ENCODE measurements at regions not wholly inside any gene's neighbourhood (a gene's known extent, or its start where the extent isn't known, plus 50 kb on each side); places are given as distances from the start of the nearest gene placed in this dataset.

GRCh38 chr13:104143760-104144416, 1077.7 kb upstream of the SLC10A2 start:
- no peak for DNase-seq (ENCODE audit: low read depth, low spot score)
- no peak overlapping the region for H3K4me3 ChIP-seq
- H3K9ac ChIP-seq (ENCODE audit: insufficient read length), result no peak overlapping the region
- no peaks in the 10 kb centered on the region for H3K9me3 ChIP-seq (ENCODE audit: low read depth, low read length)
- H3K36me3 ChIP-seq (ENCODE audit: insufficient read depth, low read length), result no peaks in the 10 kb centered on the region
- TF ChIP-seq EZH2 (IDR thresholded peaks at IDR 0.05) (no peak), FOXP2 (optimal IDR thresholded peaks at IDR 0.05; ENCODE audit: control extremely low read depth, extremely low read length, insufficient read depth) (no peak), POLR2AphosphoS5 (IDR thresholded peaks at IDR 0.05; ENCODE audit: borderline replicate concordance, low read depth, low read length) (no peak)
- H3K27ac ChIP-seq, result no peak overlapping the region

GRCh38 chr13:104140552-104140951, 1074.3 kb upstream of the SLC10A2 start:
- Histone ChIP-seq H3K27ac (no peak overlapping the region), H3K9me3 (ENCODE audit: low read depth, low read length) (no peaks in the 10 kb centered on the region), H3K4me3 (no peak overlapping the region), H3K36me3 (ENCODE audit: insufficient read depth, low read length) (no peaks in the 10 kb centered on the region), H3K9ac (ENCODE audit: insufficient read length) (no peak overlapping the region)
- no peak for DNase-seq (ENCODE audit: low read depth, low spot score)
- TF ChIP-seq POLR2AphosphoS5 (IDR thresholded peaks at IDR 0.05; ENCODE audit: borderline replicate concordance, low read depth, low read length), result no peak
- no peak for TF ChIP-seq FOXP2 (optimal IDR thresholded peaks at IDR 0.05; ENCODE audit: control extremely low read depth, extremely low read length, insufficient read depth)
- TF ChIP-seq EZH2 (IDR thresholded peaks at IDR 0.05), result no peak

- Histone ChIP-seq H3K27ac (no peak overlapping the region), H3K9ac (ENCODE audit: insufficient read length) (no peak overlapping the region), H3K9me3 (ENCODE audit: low read depth, low read length) (no peaks in the 10 kb centered on the region), H3K4me3 (no peak overlapping the region), H3K36me3 (ENCODE audit: insufficient read depth, low read length) (no peaks in the 10 kb centered on the region)
- no peak for DNase-seq (ENCODE audit: low read depth, low spot score)
- TF ChIP-seq EZH2 (IDR thresholded peaks at IDR 0.05), result no peak
- no peak for TF ChIP-seq POLR2AphosphoS5 (IDR thresholded peaks at IDR 0.05; ENCODE audit: borderline replicate concordance, low read depth, low read length)
- no peak for TF ChIP-seq FOXP2 (optimal IDR thresholded peaks at IDR 0.05; ENCODE audit: control extremely low read depth, extremely low read length, insufficient read depth)
These were observed 1071.2 kb upstream of the SLC10A2 start for GRCh38 chr13:104137416-104137815.

GRCh38 chr13:104132849-104133248, 1066.6 kb upstream of the SLC10A2 start:
- no peak overlapping the region for H3K4me3 ChIP-seq
- no peak for DNase-seq (ENCODE audit: low read depth, low spot score)
- no peak overlapping the region for H3K9ac ChIP-seq (ENCODE audit: insufficient read length)
- no peak overlapping the region for H3K27ac ChIP-seq
- H3K36me3 ChIP-seq (ENCODE audit: insufficient read depth, low read length), result no peaks in the 10 kb centered on the region
- TF ChIP-seq POLR2AphosphoS5 (IDR thresholded peaks at IDR 0.05; ENCODE audit: borderline replicate concordance, low read depth, low read length) (no peak), EZH2 (IDR thresholded peaks at IDR 0.05) (no peak)
- no peaks in the 10 kb centered on the region for H3K9me3 ChIP-seq (ENCODE audit: low read depth, low read length)

- no peak for TF ChIP-seq EZH2 (IDR thresholded peaks at IDR 0.05)
- H3K36me3 ChIP-seq (ENCODE audit: insufficient read depth, low read length), result no peaks in the 10 kb centered on the region
- no peak for DNase-seq (ENCODE audit: low read depth, low spot score)
- no peaks in the 10 kb centered on the region for H3K9me3 ChIP-seq (ENCODE audit: low read depth, low read length)
- H3K27ac ChIP-seq, result no peak overlapping the region
- H3K4me3 ChIP-seq, result no peak overlapping the region
- no peak overlapping the region for H3K9ac ChIP-seq (ENCODE audit: insufficient read length)
These were observed 1047.9 kb upstream of the SLC10A2 start for GRCh38 chr13:104114101-104114500.

- no peaks in the 10 kb centered on the region for H3K36me3 ChIP-seq (ENCODE audit: insufficient read depth, low read length)
- no peak overlapping the region for H3K4me3 ChIP-seq
- H3K9ac ChIP-seq (ENCODE audit: insufficient read length), result no peak overlapping the region
- no peak for DNase-seq (ENCODE audit: low read depth, low spot score)
- TF ChIP-seq POLR2AphosphoS5 (IDR thresholded peaks at IDR 0.05; ENCODE audit: borderline replicate concordance, low read depth, low read length) (no peak), FOXP2 (optimal IDR thresholded peaks at IDR 0.05; ENCODE audit: control extremely low read depth, extremely low read length, insufficient read depth) (no peak), EZH2 (IDR thresholded peaks at IDR 0.05) (no peak)
- no peaks in the 10 kb centered on the region for H3K9me3 ChIP-seq (ENCODE audit: low read depth, low read length)
- H3K27ac ChIP-seq, result no peak overlapping the region
These were observed 1044.8 kb upstream of the SLC10A2 start for GRCh38 chr13:104111031-104111430.

- Histone ChIP-seq H3K9ac (ENCODE audit: insufficient read length) (no peak overlapping the region), H3K36me3 (ENCODE audit: insufficient read depth, low read length) (no peaks in the 10 kb centered on the region), H3K9me3 (ENCODE audit: low read depth, low read length) (no peaks in the 10 kb centered on the region), H3K4me3 (no peak overlapping the region), H3K27ac (no peak overlapping the region)
- TF ChIP-seq POLR2AphosphoS5 (IDR thresholded peaks at IDR 0.05; ENCODE audit: borderline replicate concordance, low read depth, low read length), result no peak
- TF ChIP-seq EZH2 (IDR thresholded peaks at IDR 0.05), result no peak
- TF ChIP-seq FOXP2 (optimal IDR thresholded peaks at IDR 0.05; ENCODE audit: control extremely low read depth, extremely low read length, insufficient read depth), result no peak
- DNase-seq (ENCODE audit: low read depth, low spot score), result no peak
These were observed 1040.6 kb upstream of the SLC10A2 start for GRCh38 chr13:104106705-104107393.

GRCh38 chr13:104105418-104106355, 1039.5 kb upstream of the SLC10A2 start:
- Histone ChIP-seq H3K9me3 (ENCODE audit: low read depth, low read length) (no peaks in the 10 kb centered on the region), H3K4me3 (no peak overlapping the region), H3K36me3 (ENCODE audit: insufficient read depth, low read length) (no peaks in the 10 kb centered on the region), H3K27ac (no peak overlapping the region), H3K9ac (ENCODE audit: insufficient read length) (no peak overlapping the region)
- no peak for TF ChIP-seq POLR2AphosphoS5 (IDR thresholded peaks at IDR 0.05; ENCODE audit: borderline replicate concordance, low read depth, low read length)
- TF ChIP-seq EZH2 (IDR thresholded peaks at IDR 0.05), result no peak
- TF ChIP-seq FOXP2 (optimal IDR thresholded peaks at IDR 0.05; ENCODE audit: control extremely low read depth, extremely low read length, insufficient read depth), result no peak
- no peak for DNase-seq (ENCODE audit: low read depth, low spot score)

Data from SK-N-MC (cell line).